ENCODE measurements at regions not wholly inside any gene's neighbourhood (a gene's known extent, or its start where the extent isn't known, plus 50 kb on each side); places are given as distances from the start of the nearest gene placed in this dataset.

GRCh38 chr11:112503410-112503809 is 242.8 kb upstream of the PLET1 start:
- TF ChIP-seq FOXP2 (optimal IDR thresholded peaks at IDR 0.05; ENCODE audit: borderline replicate concordance, extremely low read depth, extremely low read length, insufficient read depth) (no peak), REST (IDR thresholded peaks at IDR 0.05; ENCODE audit: insufficient read depth in 1 of 2, low read depth in 2 of 2, low read length in 2 of 2) (no peak), SIN3A (IDR thresholded peaks at IDR 0.05; ENCODE audit: borderline replicate concordance, insufficient read depth, low read length) (no peak), TAF1 (IDR thresholded peaks at IDR 0.05; ENCODE audit: borderline replicate concordance, insufficient read depth, low read length) (no peak), POLR2AphosphoS5 (IDR thresholded peaks at IDR 0.05; ENCODE audit: low read depth, low read length) (no peak)

GRCh38 chr11:112504056-112504455 is 243.4 kb upstream of the PLET1 start:
- TF ChIP-seq FOXP2 (optimal IDR thresholded peaks at IDR 0.05; ENCODE audit: borderline replicate concordance, extremely low read depth, extremely low read length, insufficient read depth) (no peak), TAF1 (IDR thresholded peaks at IDR 0.05; ENCODE audit: borderline replicate concordance, insufficient read depth, low read length) (no peak), SIN3A (IDR thresholded peaks at IDR 0.05; ENCODE audit: borderline replicate concordance, insufficient read depth, low read length) (no peak), REST (IDR thresholded peaks at IDR 0.05; ENCODE audit: insufficient read depth in 1 of 2, low read depth in 2 of 2, low read length in 2 of 2) (no peak)

- no peak for TF ChIP-seq FOXP2 (optimal IDR thresholded peaks at IDR 0.05; ENCODE audit: borderline replicate concordance, extremely low read depth, extremely low read length, insufficient read depth)
Measured at GRCh38 chr11:112506852-112507251, 246.2 kb upstream of the PLET1 start.

- TF ChIP-seq FOXP2 (optimal IDR thresholded peaks at IDR 0.05; ENCODE audit: borderline replicate concordance, extremely low read depth, extremely low read length, insufficient read depth) (no peak), SIN3A (IDR thresholded peaks at IDR 0.05; ENCODE audit: borderline replicate concordance, insufficient read depth, low read length) (no peak), REST (IDR thresholded peaks at IDR 0.05; ENCODE audit: insufficient read depth in 1 of 2, low read depth in 2 of 2, low read length in 2 of 2) (no peak), POLR2AphosphoS5 (IDR thresholded peaks at IDR 0.05; ENCODE audit: low read depth, low read length) (no peak), TAF1 (IDR thresholded peaks at IDR 0.05; ENCODE audit: borderline replicate concordance, insufficient read depth, low read length) (no peak)
Measured at GRCh38 chr11:112507281-112507680, 246.6 kb upstream of the PLET1 start.

GRCh38 chr11:112508750-112509149 is 248.1 kb upstream of the PLET1 start:
- TF ChIP-seq FOXP2 (optimal IDR thresholded peaks at IDR 0.05; ENCODE audit: borderline replicate concordance, extremely low read depth, extremely low read length, insufficient read depth) (no peak), POLR2AphosphoS5 (IDR thresholded peaks at IDR 0.05; ENCODE audit: low read depth, low read length) (no peak), REST (IDR thresholded peaks at IDR 0.05; ENCODE audit: insufficient read depth in 1 of 2, low read depth in 2 of 2, low read length in 2 of 2) (no peak), TAF1 (IDR thresholded peaks at IDR 0.05; ENCODE audit: borderline replicate concordance, insufficient read depth, low read length) (no peak), SIN3A (IDR thresholded peaks at IDR 0.05; ENCODE audit: borderline replicate concordance, insufficient read depth, low read length) (no peak)
